ENCODE measurements at regions not wholly inside any gene's neighbourhood (a gene's known extent, or its start where the extent isn't known, plus 50 kb on each side); places are given as distances from the start of the nearest gene placed in this dataset.

GRCh38 chr12:92359581-92360209 lies 214.0 kb upstream of the BTG1 start:
- DNase-seq (ENCODE audit: low spot score) = no peak

- no peak for DNase-seq (ENCODE audit: low spot score)
Measured at GRCh38 chr12:92357584-92358261, 212.1 kb upstream of the BTG1 start.

GRCh38 chr12:92356425-92356824 lies 210.8 kb upstream of the BTG1 start:
- no peak for DNase-seq (ENCODE audit: low spot score)

GRCh38 chr12:92349635-92350034 lies 204.0 kb upstream of the BTG1 start:
- DNase-seq (ENCODE audit: low spot score) = no peak

- DNase-seq (ENCODE audit: low spot score) = no peak
Measured at GRCh38 chr12:92342574-92342973, 196.9 kb upstream of the BTG1 start.

- no peak for DNase-seq (ENCODE audit: low spot score)
Measured at GRCh38 chr12:92341065-92341668, 195.5 kb upstream of the BTG1 start.

GRCh38 chr12:92340441-92341064 lies 194.9 kb upstream of the BTG1 start:
- no peak for DNase-seq (ENCODE audit: low spot score)

- DNase-seq (ENCODE audit: low spot score) = no peak
Measured at GRCh38 chr12:92340003-92340402, 194.4 kb upstream of the BTG1 start.

GRCh38 chr12:92339198-92339821 lies 193.7 kb upstream of the BTG1 start:
- no peak for DNase-seq (ENCODE audit: low spot score)

GRCh38 chr12:92338671-92339070 lies 193.0 kb upstream of the BTG1 start:
- DNase-seq (ENCODE audit: low spot score) = no peak

GRCh38 chr12:92338102-92338501 lies 192.5 kb upstream of the BTG1 start:
- no peak for DNase-seq (ENCODE audit: low spot score)

GRCh38 chr12:92337128-92337527 lies 191.5 kb upstream of the BTG1 start:
- no peak for DNase-seq (ENCODE audit: low spot score)

- DNase-seq (ENCODE audit: low spot score) = no peak
Measured at GRCh38 chr12:92336641-92337040, 191.0 kb upstream of the BTG1 start.

GRCh38 chr12:92335831-92336230 lies 190.2 kb upstream of the BTG1 start:
- no peak for DNase-seq (ENCODE audit: low spot score)

- DNase-seq (ENCODE audit: low spot score) = no peak
Measured at GRCh38 chr12:92334552-92334951, 188.9 kb upstream of the BTG1 start.

GRCh38 chr12:92332552-92332951 lies 186.9 kb upstream of the BTG1 start:
- no peak for DNase-seq (ENCODE audit: low spot score)

- DNase-seq (ENCODE audit: low spot score) = no peak
Measured at GRCh38 chr12:92331383-92331782, 185.7 kb upstream of the BTG1 start.

GRCh38 chr12:92330654-92331053 lies 185.0 kb upstream of the BTG1 start:
- no peak for DNase-seq (ENCODE audit: low spot score)

- DNase-seq (ENCODE audit: low spot score) = no peak
Measured at GRCh38 chr12:92326877-92327276, 181.2 kb upstream of the BTG1 start.

GRCh38 chr12:92324849-92325500 lies 179.3 kb upstream of the BTG1 start:
- no peak for DNase-seq (ENCODE audit: low spot score)

- DNase-seq (ENCODE audit: low spot score) = no peak
Measured at GRCh38 chr12:92312463-92312964, 166.9 kb upstream of the BTG1 start.

Data from globus pallidus (tissue), 1 donor.